Right atrium auricular region (tissue), 2 donors: ENCODE measurements at regions not wholly inside any gene's neighbourhood (a gene's known extent, or its start where the extent isn't known, plus 50 kb on each side); places are given as distances from the start of the nearest gene placed in this dataset.
A peak's percentile ranks its signal among the peaks of the same experiment; 100 is the strongest.

Experiments
- DNase-seq: peaks from one replicate; pipeline ENCODE4 v3.0.0-alpha.2; 2019; ENCODE audit warnings: low spot score
- H3K27ac ChIP-seq, 2 donors: fragments of 200-600 bp; sonication (generic); 1 replicate in 1 of 2; 2 replicates in 1 of 2; pipeline ENCODE4 v1.5.1; 2016 to 2019
- H3K27me3 ChIP-seq, 2 donors: fragments of 200-600 bp; sonication (generic); one replicate each; pipeline versions ENCODE4 v1.5.1 to v1.6.0; 2017 to 2019
- H3K36me3 ChIP-seq: fragments of 200-600 bp; sonication (generic); one replicate; pipeline ENCODE4 v1.5.1; 2016
- H3K4me1 ChIP-seq, 2 donors: fragments of 200-600 bp; sonication (generic); one replicate each; pipeline versions ENCODE4 v1.5.1 to v1.6.0; 2017 to 2019
- H3K4me3 ChIP-seq, 2 donors: fragments of 200-600 bp; sonication (generic); 1 replicate in 1 of 2; 2 replicates in 1 of 2; pipeline ENCODE4 v1.5.1; 2017 to 2019; ENCODE audit warnings: mild to moderate bottlenecking in 1 of 2, moderate library complexity in 1 of 2
- H3K9me3 ChIP-seq, 2 donors: fragments of 200-600 bp; sonication (generic); one replicate each; pipeline ENCODE4 v1.5.1; 2019
- TF ChIP-seq, protein P1 (sequence below), 2 donors: fragments of 200-600 bp; sonication (generic); IDR thresholded peaks; one replicate each; pipeline ENCODE4 v1.5.1; 2019; ENCODE audit warnings: antibody characterized with exemption in 2 of 2

- H3K27me3 ChIP-seq = no peaks in the 10 kb centered on the region
- TF ChIP-seq, protein P1, sequence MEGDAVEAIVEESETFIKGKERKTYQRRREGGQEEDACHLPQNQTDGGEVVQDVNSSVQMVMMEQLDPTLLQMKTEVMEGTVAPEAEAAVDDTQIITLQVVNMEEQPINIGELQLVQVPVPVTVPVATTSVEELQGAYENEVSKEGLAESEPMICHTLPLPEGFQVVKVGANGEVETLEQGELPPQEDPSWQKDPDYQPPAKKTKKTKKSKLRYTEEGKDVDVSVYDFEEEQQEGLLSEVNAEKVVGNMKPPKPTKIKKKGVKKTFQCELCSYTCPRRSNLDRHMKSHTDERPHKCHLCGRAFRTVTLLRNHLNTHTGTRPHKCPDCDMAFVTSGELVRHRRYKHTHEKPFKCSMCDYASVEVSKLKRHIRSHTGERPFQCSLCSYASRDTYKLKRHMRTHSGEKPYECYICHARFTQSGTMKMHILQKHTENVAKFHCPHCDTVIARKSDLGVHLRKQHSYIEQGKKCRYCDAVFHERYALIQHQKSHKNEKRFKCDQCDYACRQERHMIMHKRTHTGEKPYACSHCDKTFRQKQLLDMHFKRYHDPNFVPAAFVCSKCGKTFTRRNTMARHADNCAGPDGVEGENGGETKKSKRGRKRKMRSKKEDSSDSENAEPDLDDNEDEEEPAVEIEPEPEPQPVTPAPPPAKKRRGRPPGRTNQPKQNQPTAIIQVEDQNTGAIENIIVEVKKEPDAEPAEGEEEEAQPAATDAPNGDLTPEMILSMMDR (IDR thresholded peaks at IDR 0.05) = no peak
- no peaks in the 10 kb centered on the region for H3K9me3 ChIP-seq
- H3K4me3 ChIP-seq = no peak overlapping the region
- no peak for DNase-seq
- H3K4me1 ChIP-seq = peaks cover 0 to 63% of the 10 kb centered on the region in 2 donors
- peak overlapping the region; percentile 61 to 76 for H3K27ac ChIP-seq
- no peaks in the 10 kb centered on the region for H3K36me3 ChIP-seq
Measured at GRCh38 chr15:66646308-66646707, 55.7 kb upstream of the SMAD6 start.

DNA sequence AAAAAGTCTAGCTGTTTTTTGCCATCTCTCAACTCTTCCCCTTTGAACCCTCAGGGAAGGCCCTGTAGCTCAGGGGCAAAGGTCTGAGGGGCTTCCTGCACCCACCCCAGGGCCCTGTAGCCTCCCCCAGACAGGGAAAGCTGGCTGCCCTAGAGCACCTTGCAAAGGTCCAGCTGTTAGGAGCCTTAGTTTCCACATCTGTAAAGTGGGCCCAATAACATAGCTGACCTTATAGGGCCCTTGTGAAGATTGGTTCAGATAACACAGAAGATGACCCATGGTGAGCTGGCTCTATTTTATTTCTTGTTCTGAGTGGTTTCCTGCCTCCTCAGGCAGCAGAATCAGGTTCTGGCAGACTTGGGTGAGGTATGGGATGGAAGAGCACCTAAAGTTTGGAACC lies 55.2 kb upstream of the SMAD6 start:
- peak overlapping the region; percentile 61 to 76 for H3K27ac ChIP-seq
- no peak for DNase-seq
- no peak overlapping the region for H3K4me3 ChIP-seq
- no peaks in the 10 kb centered on the region for H3K36me3 ChIP-seq
- no peaks in the 10 kb centered on the region for H3K27me3 ChIP-seq
- H3K9me3 ChIP-seq = no peaks in the 10 kb centered on the region
- peaks cover 0 to 63% of the 10 kb centered on the region in 2 donors for H3K4me1 ChIP-seq
- TF ChIP-seq, protein P1 (IDR thresholded peaks at IDR 0.05) = no peak

GRCh38 chr15:66647358-66647757 lies 54.7 kb upstream of the SMAD6 start:
- peak overlapping the region in 1 of 2 donors; percentile 12 for H3K4me3 ChIP-seq
- H3K27ac ChIP-seq = peak overlapping the region; percentile 61 to 76
- H3K27me3 ChIP-seq = no peaks in the 10 kb centered on the region
- no peaks in the 10 kb centered on the region for H3K9me3 ChIP-seq
- no peaks in the 10 kb centered on the region for H3K36me3 ChIP-seq
- TF ChIP-seq, protein P1 (IDR thresholded peaks at IDR 0.05) = no peak
- DNase-seq = no peak
- H3K4me1 ChIP-seq = peaks cover 0 to 60% of the 10 kb centered on the region in 2 donors

- Histone ChIP-seq H3K4me1 (peaks cover 0 to 53% of the 10 kb centered on the region in 2 donors), H3K9me3 (no peaks in the 10 kb centered on the region), H3K27me3 (no peaks in the 10 kb centered on the region), H3K27ac (no peak overlapping the region), H3K36me3 (no peaks in the 10 kb centered on the region), H3K4me3 (no peak overlapping the region)
- DNase-seq = no peak
- TF ChIP-seq, protein P1 (IDR thresholded peaks at IDR 0.05) = no peak
Measured at GRCh38 chr15:66648588-66648987, 53.4 kb upstream of the SMAD6 start.

DNA sequence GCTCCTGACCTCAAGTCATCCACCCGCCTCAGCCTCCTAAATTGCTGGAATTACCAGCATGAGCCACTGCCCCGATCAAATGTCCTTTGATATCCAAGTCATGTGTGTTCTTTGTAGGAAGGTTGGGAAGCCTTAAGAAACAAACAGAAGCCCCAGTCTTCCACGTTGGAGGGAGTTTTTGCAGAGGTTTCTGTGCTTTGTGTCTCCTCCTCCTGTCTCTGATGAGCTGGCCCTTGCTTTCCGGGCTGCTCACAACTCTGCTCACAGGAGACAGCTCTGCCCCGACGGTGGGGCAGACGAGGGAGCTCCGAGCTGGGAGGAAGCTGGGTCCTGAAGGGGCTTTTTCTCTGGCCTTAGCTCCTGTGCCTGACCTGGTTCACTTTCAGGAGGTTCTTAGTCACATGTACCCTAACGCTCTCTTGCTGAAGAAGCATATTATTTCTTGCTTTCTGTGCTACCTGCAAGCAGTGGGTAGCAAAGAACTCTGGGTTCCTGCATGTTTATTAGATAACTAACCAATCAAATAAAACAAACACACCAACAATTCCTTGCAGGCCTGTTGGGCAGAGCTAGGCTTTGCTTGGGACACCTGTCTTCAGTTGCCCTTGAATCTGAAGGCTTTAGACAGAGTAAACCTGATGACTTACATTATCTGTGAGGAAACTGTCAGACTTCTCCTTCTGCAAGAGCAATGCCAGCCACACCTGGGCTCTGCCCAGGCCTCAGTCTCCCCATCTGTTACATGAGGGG lies 52.6 kb upstream of the SMAD6 start:
- no peaks in the 10 kb centered on the region for H3K9me3 ChIP-seq
- DNase-seq = no peak

More for the DNA sequence above, 52.6 kb upstream of the SMAD6 start:
- TF ChIP-seq, protein P1 (IDR thresholded peaks at IDR 0.05) = no peak
- H3K27me3 ChIP-seq = no peaks in the 10 kb centered on the region
- peak overlapping the region; percentile 2 to 21 for H3K27ac ChIP-seq
- H3K4me3 ChIP-seq = no peak overlapping the region
- peaks cover 0 to 48% of the 10 kb centered on the region in 2 donors for H3K4me1 ChIP-seq
- H3K36me3 ChIP-seq = no peaks in the 10 kb centered on the region
